NCI-H526 treated with DMSO at 0.1 percent for 48 hours (cell line): ENCODE measurements at regions not wholly inside any gene's neighbourhood (a gene's known extent, or its start where the extent isn't known, plus 50 kb on each side); places are given as distances from the start of the nearest gene placed in this dataset.
"Not testable (repeated sequence)": the region's sequence is repeated elsewhere in the genome, so short reads cannot be mapped to it uniquely, and the experiment has no call there.

Experiments
- DNase-seq: peaks from one replicate; lab custom pipeline; 2025; lab: John Stamatoyannopoulos, UW

DNA sequence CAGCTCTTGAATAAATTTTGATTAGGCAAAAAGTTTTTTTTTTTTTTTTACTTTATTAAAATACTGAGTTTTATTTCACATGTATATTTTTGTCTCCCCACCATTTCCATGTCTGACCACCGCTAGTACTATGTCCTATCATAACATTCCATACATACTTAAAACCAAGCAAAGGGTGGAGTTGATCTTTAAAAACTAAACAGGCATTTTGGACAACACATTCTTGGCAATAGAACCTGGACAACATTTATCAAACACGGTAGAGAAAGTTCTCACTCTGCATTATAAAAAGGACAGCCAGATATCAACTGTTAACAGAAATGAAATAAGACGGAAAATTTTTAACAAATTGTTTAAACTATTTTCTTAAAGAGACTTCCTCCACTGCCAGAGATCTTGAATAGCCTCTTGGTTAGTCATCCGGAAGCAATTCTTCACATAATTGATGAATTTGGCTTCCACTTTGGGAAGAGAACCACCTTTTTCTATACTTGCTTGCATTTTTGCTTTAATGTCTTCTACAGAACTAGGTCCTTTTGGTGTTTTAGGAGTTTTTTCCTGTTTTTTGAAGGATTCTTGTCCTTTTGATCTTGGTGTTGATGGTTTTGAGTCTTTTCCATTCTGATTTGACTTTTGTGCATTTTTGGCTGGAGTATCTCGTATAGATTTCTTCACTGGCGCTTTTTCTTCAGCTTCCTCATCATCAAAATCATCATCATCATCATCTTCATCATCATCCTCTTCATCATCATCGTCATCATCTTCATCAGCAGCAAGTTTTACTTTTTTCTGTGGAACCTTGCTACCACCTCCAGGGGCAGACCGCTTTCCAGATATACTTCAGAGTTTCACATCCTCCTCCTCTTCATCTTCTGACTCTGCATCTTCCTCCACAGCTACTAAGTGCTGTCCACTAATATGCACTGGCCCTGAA is 58.7 kb downstream of the POU5F2 start:
- DNase-seq, result not testable (repeated sequence)

DNA sequence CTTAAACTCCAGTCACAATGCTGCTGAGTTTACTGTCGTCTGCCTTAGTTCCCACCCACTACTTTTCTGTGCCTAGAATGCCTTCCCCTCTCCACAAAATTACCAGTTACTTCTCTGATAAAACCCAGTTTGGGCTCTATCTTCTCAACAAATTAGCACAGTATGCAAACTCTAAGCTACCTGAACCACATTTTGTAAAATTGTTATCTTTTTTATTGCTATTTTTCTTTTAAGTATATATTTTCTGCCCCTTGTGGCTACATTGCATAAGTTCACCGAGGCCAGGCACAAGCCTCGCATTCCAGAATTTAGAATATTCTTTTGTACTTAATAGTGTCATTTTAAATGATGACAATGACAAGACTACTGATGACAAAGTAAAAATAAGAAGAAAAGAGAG is 60.0 kb downstream of the POU5F2 start:
- DNase-seq, result no peak

DNA sequence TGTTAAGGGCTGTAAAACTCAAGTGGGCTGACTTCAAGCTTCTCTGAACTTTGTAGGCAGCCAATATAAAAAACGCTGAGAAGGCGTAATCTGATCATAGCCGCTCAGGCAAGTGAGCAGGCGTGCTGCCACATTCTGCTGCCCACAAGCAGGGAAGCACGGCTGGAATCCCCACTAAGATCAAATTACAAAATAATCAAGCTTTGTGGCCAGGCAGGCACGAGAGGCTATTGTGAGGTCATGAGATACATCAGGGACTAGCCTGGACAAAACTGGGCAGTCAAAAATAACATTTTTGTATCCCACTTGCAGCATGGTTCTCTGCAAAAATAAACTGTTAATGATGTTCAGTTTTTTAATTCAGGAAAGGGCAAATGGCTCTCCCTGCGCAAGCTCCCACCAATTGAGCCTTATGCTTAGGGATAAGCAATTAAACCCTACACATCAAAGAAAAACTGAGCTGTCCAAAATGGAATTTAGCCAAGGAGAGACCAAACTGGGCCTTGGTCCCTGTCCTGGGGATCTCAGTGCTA is 64.0 kb downstream of the POU5F2 start:
- DNase-seq, result peak; percentile 31

DNA sequence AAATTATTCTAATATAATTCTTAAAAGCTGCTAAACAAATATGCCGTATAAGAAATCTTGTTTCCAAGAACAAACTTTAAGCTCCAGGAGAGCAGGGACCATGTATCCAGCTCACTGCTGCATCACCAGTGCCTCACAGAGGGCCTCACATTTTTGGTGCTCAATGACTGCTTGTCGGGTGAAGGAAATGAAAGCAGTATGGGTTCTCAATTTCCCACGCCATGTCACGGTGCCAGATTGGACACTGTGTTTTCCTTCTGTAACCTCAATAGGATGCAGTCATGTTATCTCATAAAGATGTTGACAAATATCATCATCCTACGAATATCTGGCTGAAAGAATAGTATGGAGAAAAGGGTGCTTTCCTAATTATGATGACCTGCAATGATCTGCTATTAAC is 64.7 kb downstream of the POU5F2 start:
- DNase-seq, result no peak

DNA sequence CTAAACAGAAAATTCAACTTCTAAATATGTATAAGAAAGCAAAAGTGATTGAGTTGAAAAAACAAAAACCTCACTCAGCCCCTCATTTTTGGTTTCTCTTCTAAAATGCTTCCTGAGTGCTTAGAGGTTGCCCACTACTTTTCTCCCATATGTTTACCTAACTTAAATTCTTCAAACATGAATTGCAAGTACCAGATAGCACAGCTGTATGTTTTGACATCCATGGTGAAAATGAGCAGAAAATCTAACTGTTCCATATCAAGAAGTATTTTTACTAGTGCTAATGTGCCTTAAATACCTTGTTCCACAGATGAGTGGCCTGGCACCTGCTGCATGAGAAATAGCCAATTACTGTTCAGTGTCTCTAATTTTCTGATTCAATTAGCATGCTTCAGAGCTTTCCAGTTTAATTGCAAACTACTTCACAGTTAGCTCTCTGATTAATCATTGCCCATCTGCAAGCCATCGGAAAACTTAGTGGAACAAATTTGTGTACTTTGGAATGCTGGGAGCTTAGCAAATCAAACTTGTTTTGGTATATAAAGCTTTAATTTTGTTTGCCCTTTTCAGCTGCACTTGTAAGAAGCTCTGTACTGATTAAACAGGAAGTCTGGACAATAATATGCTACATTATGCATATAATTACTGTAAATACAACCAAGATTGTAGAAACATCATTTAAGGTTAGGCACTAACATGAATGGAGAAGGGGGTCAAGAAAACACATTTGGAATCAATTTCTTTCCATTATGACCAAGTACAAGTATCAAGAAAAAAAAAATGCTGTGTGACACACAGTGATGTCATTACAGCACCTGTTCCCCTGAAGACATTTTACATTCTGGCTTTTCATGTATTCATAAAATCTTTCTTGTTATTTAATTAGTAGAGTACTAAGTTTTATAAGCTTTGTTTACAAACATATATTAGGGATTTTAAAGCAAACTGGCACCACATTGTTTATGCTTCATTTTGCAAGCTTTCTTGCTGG is 65.6 kb downstream of the POU5F2 start:
- no peak for DNase-seq

DNA sequence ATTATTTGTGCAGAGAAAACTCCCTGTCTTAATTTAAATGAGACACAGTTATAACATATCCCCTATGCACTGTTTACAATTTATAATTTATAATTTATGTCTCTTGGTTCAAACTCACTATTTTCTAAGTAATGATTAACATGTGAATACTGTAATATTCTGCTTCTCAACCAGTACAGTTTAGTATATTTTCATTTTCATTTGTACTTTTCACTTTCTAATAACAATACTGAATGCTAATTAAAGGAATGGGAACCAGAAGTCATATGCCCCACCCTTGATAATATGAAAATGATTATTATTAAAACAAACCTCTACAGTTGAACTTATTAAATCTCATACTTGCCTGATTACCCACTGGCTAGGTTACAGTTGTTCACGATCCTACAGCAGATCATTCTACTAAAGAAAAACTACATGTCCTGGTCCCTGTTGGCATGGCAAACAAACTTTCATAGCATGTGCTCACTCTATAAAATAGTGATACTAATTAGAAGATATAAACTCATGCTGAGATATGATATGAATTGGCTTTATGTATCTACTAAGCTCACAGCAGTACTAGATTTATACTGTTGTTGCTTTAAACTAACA is 66.4 kb downstream of the POU5F2 start:
- DNase-seq, result no peak

DNA sequence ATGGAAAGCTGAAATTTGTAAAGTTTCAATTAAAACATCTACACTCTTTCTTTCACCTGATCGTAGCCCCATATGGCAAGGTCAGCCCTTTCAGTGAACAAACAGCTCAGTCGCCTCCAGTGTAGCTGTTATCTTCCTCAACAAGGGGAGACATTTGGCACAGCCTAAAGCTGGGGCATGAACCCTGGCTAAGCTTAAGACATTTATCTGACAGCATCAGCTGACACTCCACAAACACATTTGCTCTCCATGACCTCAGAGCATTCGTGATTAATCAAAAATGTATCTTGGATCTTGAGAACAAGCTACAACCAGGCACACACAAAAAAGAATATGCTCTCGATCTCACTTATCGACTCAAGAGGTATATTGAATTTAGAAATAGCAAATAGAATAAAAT is 67.3 kb downstream of the POU5F2 start:
- DNase-seq, result no peak

DNA sequence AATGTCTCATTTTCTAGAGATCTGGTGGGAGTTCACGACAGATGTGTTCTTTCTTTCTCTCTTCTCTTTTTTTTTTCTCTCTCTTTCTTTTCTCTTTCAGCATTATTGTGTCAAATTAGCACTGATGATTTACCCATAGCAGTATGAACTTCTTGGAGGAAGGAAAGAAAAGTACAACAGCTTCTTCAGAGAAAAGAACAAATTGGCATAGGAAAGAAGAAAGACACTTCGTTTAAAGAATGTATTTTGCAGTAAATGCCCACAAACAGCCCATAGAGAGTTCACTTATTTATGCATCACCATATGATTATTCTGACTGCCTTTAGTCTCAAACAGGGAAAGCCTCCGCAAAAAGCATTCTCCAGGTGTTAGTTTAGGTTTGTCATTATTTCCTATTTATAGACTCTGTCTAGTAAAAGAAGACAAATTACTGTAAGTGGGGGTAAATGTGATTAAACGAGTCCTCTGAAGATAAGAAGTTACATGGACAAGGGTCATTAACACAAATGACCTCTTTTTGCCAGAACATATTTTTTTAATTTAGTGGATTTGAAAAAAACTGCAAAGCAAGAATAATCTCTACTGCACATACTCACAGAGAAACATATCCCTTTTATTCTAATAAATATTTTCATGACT is 68.0 kb downstream of the POU5F2 start:
- DNase-seq, result no peak

DNA sequence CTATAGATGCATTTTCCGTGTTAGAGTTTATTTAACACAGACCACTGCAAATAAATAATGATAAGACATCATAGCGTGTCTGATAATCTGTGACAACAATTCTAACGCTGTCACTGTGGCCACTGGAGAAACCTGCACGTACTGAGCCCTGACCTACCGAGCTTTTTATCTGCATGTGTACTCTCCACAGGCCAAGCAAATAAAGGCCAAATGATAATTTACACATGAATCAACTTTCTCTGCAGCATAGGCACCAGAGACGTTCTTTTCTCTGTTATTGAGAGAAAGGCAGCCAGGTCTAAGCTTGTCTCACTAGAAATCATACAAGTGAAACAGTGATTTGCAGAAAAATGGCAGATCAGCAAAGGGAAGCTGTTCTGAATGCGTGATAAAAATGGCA is 75.8 kb downstream of the POU5F2 start:
- DNase-seq, result no peak

DNA sequence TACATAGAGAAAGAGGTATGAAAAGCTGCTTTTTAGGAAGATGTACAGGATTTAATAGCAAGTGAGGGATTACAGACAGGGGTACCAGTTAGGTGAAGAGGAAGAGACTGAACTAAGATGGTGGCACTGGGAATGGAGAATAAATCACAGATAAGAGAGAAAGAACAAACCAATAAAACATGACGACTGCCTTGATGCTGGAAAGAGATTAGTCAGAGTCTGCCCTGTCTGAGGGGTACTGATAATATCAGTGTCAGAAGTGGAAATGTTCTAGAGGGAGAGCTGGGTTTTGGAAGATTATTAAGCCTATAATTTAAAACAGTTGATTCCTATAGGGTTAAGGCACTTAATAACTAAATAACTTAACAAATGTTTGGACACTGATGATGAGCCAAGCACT is 77.7 kb downstream of the NR2F1 start:
- DNase-seq, result no peak

DNA sequence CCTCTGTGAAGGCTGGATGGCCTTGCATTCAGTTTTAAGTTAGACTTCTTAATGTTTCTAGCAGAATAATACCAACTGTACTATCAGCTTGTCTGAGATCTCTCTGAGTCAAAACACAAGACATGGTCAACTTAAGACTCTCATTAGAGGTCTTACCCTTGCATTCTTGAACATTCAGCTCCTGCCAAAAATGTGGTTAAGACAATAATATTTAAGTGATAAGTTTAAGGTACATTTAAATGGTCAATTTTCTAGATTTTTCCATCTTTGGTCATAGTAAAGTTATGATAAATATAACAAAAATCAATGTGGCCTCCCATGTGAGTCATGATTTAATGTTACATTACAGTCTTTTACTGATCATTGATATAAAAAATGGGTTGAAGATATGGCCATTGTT is 75.0 kb downstream of the NR2F1 start:
- DNase-seq, result no peak

DNA sequence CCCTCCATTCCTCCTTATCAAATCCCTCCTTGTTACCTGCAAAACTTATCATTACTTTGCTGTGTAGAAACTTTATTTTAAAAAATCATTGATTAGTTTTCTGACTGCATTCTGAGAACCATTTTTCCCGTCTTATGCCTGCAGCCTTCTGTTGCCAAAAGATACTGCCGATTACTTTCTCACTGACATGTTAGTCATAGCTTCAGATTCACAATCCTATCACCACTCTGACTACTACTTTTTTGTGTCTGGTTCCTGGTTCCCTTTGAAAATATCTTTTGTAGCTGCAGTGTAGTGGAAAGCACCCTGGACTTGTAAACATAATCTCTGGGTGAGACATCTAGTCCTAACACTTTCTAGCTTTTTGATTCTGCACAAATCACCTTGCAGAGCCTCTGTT is 71.7 kb downstream of the NR2F1 start:
- DNase-seq, result no peak

DNA sequence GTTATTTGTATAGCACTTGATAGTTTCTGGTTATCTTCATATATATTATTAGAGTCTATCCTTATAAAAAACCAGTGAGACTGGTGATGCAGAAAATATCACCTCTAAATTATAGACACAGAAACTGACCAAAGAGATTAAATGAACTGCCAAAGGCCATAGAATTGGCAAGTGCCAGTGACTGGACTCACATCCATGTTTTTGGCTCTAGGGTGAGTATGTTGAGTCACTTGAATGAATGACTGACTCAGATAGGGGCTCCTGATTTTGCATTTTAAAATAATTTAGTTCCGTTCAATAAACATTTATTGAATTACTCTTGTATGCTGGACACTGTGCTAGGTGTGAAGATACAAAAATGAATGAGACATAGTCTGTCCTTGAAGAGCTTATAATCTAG is 70.7 kb downstream of the NR2F1 start:
- no peak for DNase-seq

DNA sequence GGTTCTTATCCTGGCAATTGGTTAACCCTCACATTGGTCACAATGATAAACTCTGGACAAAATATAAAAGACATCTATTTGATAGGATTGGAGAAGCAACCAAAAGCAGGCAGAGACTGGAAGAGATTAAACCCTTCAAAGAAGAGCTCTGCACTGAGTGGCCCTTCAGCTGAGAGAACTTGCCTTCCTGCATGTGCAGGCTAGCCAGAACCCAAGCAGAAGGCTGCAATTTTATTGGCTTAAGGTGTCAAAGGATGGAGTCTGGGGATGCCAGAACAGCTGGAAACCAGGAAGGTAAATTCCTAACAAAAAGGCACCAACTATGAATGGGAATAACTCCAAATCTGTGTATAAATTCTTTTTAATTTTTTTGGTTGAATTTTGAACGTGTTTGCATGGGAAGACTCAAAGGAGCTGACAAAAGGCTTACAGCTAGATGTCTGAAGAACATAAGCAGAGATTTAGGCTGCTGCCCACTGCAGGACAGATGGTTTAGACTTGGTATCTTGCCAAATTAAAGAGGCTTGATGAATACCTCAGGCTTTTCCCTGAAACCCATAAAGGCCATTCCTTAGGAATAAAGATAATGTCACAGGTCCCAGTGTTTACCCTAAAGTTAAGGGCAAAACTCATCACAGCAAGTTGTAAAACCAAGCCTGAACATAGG is 66.3 kb downstream of the NR2F1 start:
- DNase-seq, result no peak

DNA sequence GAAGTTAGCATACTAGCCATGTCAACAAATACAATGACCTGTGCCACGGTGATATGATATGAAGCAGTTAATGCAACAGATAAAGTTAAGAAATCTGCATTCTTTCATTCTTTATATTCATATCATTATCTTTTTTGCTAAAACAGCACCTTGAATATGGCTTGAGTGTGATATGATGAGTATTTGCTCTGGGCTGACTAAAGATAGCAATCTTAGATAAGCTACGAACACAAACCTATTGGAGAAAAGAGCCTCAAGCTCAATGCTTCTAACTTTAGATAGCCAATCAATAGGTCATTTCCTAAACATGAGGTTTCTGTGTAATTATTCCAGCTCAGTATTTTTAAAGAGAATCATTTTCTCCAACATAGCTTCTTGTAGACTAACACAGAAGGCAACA is 61.7 kb downstream of the NR2F1 start:
- DNase-seq, result no peak
